ENCODE measurements at regions not wholly inside any gene's neighbourhood (a gene's known extent, or its start where the extent isn't known, plus 50 kb on each side); places are given as distances from the start of the nearest gene placed in this dataset.
"Not testable (repeated sequence)": the region's sequence is repeated elsewhere in the genome, so short reads cannot be mapped to it uniquely, and the experiment has no call there.

GRCh38 chr2:111533557-111534247 lies 350.3 kb downstream of the ANAPC1 start:
- DNase-seq (ENCODE audit: low read depth in 2 of 2), result not testable (repeated sequence)

DNA sequence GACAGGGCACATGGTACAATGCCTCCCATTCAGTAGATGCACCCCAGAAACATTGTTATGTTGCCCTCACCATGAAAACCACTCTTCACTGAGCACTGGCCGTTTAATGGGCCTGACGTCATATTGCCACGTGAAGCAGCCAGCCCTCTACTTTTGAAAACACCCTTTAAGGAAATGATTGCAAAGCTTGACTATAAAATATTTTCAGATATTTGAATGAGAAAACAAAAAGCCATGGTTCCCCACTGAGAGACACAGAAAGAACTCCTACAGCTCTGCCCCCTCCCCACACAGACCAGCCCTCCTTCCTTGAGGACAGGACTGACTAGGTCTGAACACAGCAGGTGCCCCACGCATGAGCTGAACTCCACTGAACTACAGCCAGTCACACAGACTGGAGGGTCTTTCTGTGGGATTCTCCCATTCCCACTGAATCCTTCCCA lies 349.1 kb downstream of the ANAPC1 start:
- no peak for DNase-seq (ENCODE audit: low read depth in 2 of 2)

DNA sequence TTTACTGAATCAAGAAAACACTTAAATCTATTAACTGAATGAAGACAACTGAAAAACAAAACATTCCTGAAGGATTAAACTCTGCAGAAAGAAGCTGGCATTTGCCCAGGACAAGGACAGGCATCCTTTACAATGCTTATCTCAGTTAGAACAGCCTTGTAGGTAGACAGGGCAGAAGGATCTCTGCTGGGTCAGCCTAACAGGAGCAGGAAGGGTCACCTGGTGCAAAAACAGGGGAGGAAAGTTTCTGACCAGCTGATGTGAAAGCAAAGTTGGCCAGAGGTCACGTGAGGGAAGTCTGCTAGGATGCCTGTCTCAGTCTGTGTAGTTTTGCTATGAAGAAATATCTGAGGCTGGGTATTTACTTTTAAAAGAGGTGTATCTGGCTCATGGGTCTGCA lies 348.6 kb downstream of the ANAPC1 start:
- no peak for DNase-seq (ENCODE audit: low read depth in 2 of 2)

DNA sequence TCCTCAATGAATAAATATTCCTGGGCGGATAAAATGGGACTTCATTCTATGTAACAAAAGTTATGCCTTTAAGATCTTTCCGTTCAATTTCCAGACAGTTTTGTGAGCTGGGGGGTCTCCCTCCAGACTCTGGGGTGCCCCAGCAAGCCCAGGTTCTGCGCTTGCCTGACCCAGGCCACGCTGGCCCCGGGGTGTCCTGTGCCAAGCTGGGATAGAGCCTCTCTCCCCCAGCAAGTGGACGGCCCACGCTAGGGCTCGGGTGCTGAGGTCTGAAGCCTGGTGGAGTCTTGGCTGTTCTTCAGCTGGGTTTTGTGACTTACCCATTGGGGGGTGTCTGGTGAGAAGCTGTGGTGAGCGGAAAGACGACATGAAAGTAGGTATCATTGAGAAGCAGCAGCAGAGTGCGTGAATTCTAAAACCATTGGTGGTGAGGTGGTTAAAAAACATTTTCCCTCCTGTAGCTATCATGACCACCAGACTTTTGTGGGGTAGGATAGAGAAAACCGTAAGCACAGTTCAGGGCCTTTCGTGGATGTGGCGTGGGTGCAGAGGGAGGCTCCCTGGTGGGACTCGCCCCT lies 346.8 kb downstream of the ANAPC1 start:
- no peak for DNase-seq (ENCODE audit: low read depth in 2 of 2)

DNA sequence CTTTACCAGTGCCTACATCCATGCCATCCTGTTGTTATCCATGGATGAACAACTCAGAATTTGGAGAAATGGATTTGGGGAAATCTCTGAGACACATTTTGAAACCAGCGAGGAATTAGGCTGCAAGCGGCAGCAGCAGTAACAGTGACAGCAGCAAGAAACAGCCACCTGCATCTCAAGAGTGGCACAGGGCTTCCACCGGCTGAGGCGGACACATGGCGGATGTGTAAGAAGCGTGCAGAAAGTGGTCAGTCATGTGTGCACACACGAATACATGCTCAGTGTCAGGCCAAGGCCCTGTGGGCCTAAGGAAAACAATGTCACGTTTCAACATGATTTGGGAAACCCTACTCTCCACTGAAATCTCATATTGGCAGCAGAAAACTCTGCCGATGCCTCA lies 344.0 kb downstream of the ANAPC1 start:
- DNase-seq (ENCODE audit: low read depth in 2 of 2), result not testable (repeated sequence)

- DNase-seq (ENCODE audit: low read depth in 2 of 2), result not testable (repeated sequence)
Measured at GRCh38 chr2:111542120-111542774, 341.7 kb downstream of the ANAPC1 start.

- not testable (repeated sequence) for DNase-seq (ENCODE audit: low read depth in 2 of 2)
Measured at GRCh38 chr2:111544006-111544405, 340.0 kb downstream of the ANAPC1 start.

GRCh38 chr2:111545723-111546431 lies 338.1 kb downstream of the ANAPC1 start:
- DNase-seq (ENCODE audit: low read depth in 2 of 2), result not testable (repeated sequence)

DNA sequence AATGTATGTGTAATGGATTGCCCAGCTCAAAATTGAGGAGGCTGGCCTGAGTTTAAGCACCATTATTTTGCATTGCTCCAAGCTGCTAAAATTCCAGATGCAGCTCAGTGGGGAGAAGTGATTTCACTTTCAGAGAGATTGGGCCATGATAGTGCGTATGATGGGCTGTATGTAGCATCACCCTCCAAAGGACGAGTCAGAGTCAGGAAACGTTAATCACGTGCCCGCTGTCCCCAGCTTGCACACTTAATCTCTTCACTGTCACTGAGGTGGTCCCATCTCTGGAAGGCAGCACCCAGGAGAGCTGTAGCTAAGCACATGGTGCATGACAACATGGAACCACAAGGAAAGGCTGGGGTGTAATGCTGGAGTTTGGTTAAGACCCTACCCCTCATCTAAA lies 337.4 kb downstream of the ANAPC1 start:
- not testable (repeated sequence) for DNase-seq (ENCODE audit: low read depth in 2 of 2)

GRCh38 chr2:111549174-111549573 lies 334.8 kb downstream of the ANAPC1 start:
- DNase-seq (ENCODE audit: low read depth in 2 of 2), result not testable (repeated sequence)

DNA sequence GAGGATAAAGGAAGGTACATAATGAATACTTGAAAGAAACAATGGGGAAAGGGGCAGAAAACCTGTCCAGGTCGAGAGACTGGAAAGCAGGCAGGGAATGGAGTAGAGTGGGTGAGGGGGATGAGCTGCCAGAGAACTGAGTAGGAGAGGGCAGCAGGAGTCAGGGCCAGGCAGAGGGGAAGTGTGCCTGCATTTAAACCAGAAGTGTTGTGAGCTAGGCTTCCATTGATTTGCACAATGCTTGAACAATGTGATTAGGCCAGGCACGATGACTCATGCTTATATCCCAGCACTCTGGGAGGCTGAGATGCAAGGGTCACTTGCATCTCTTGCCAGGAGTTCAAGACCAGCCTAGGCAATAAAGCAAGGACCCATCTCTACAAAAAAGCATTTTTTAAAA lies 332.6 kb downstream of the ANAPC1 start:
- not testable (repeated sequence) for DNase-seq (ENCODE audit: low read depth in 2 of 2)

DNA sequence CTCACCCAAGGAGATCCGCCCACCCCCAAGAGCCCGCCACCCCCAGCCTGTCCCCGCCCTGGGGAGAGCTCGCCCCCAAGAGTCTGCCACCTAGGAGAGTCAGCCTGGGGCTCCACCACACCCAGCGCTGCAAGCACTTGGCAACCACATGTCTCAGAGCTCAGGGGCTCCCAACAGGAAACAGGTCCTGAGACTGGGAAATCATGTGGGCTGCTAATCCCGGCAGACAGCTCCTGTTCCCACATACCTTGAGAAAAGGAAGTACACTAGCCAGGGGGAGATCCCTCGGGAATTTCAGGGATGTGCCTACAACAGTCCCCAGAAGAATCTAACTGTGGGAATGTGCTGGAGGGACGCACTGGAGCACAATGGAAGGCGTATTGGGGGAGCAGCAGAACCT lies 331.4 kb downstream of the ANAPC1 start:
- not testable (repeated sequence) for DNase-seq (ENCODE audit: low read depth in 2 of 2)

DNA sequence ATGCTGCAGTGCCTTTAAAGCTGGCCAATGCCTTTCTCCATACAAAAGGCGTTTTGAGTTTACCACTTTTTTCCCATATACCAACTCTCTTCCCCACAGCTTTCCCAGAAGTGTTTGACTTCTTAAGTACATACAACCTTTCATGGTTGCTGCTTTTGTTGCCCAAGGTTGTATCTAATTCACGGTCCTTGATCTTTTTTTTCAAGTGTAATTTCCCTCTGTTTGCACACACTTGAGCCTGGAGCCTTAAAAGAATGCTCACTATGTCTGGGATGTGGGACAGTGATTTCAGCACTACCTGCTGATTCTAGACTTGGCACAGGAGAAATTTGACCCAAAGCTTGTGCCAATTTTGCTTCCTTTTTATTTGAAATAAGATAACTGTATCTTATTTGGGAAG lies 324.7 kb downstream of the ANAPC1 start:
- DNase-seq (ENCODE audit: low read depth in 2 of 2), result not testable (repeated sequence)

GRCh38 chr2:111559814-111560213 lies 324.2 kb downstream of the ANAPC1 start:
- DNase-seq (ENCODE audit: low read depth in 2 of 2), result not testable (repeated sequence)

- not testable (repeated sequence) for DNase-seq (ENCODE audit: low read depth in 2 of 2)
Measured at GRCh38 chr2:111566068-111566467, 317.9 kb downstream of the ANAPC1 start.

GRCh38 chr2:111567233-111567632 lies 316.8 kb downstream of the ANAPC1 start:
- DNase-seq (ENCODE audit: low read depth in 2 of 2), result not testable (repeated sequence)

- DNase-seq (ENCODE audit: low read depth in 2 of 2), result not testable (repeated sequence)
Measured at GRCh38 chr2:111569356-111570199, 314.4 kb downstream of the ANAPC1 start.

- DNase-seq (ENCODE audit: low read depth in 2 of 2), result not testable (repeated sequence)
Measured at GRCh38 chr2:111570300-111571114, 313.5 kb downstream of the ANAPC1 start.

DNA sequence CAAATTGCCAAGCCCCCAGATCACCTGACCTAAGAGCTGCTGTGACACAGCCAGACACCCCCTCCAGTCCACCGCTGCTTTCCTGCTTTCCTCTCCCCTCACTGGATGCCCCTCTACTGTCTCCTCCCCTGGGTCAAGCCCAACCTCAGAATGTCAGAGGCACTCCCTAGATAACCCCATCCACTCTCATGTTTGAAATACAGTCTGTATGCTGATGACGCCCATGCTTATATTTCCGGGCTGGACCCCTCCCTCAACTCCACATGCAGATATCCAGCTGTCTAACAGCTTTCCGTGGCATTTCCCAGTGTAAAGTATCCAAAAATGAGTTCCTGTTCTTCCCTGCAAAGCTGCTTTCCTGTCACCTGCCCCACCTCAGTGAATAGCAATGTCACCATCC lies 309.2 kb downstream of the ANAPC1 start:
- DNase-seq (ENCODE audit: low read depth in 2 of 2), result not testable (repeated sequence)

DNA sequence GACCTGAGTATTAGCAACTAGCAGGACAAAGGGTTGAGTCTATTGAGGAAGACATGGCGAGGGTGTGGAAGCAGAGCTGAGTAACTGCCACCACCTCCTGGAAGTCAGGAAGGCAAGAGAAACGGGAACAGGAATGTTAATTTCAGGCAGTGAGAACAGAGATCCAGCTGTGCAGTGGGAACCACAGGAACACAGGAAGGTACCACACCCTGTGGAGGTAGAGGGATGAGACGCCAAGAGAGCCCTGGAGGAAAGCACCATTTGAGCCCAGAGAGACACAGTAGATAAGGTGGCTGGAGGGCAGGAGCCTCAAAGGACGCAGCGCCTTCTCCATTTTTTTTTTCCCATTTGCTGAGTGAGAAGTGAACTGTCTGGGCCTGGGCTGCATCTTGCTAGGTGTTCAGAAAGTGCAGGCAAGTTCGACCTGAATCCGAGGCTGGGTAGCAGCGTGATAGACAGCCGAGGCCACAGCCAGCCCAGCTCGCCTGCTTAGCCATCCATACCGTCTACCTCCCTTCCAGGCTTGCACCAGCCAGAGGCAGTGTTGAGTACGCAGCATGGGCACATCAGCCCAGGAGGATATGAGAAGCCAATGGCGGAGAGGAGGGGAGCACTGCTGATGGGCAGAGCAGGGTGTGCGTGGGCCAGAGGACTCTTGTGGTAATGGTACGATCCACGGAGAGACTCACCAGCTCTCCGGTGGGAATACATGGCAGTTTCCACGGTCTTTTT lies 306.7 kb downstream of the ANAPC1 start:
- DNase-seq (ENCODE audit: low read depth in 2 of 2), result not testable (repeated sequence)

All from stimulated activated CD4-positive, alpha-beta T cell treated with anti-CD3 and anti-CD28 coated beads, Interleukin-1b, Interleukin-23, amount 100 ng/mL, for 1 hour (primary cell).